ENCODE measurements at regions not wholly inside any gene's neighbourhood (a gene's known extent, or its start where the extent isn't known, plus 50 kb on each side); places are given as distances from the start of the nearest gene placed in this dataset.

GRCh38 chr6:140303218-140303949 is 928.9 kb upstream of the CITED2 start:
- Histone ChIP-seq H3K27me3 (no peaks in the 10 kb centered on the region), H3K27ac (no peak overlapping the region), H3K4me1 (no peaks in the 10 kb centered on the region), H3K4me3 (no peak overlapping the region), H3K9me3 (replicated peaks) (no peaks in the 10 kb centered on the region), H3K36me3 (no peaks in the 10 kb centered on the region)
- DNase-seq = no peak

- H3K4me3 ChIP-seq = no peak overlapping the region
- H3K9me3 ChIP-seq (replicated peaks) = no peaks in the 10 kb centered on the region
- H3K36me3 ChIP-seq = no peaks in the 10 kb centered on the region
- no peak overlapping the region for H3K27ac ChIP-seq
- H3K27me3 ChIP-seq = no peaks in the 10 kb centered on the region
- no peak for DNase-seq
- no peaks in the 10 kb centered on the region for H3K4me1 ChIP-seq
Observed at GRCh38 chr6:140300331-140300730, 925.9 kb upstream of the CITED2 start.

- Histone ChIP-seq H3K9me3 (replicated peaks) (0 out of 2 replicates have a peak, but pooled peaks cover 6% of the 10 kb centered on the region), H3K4me1 (peaks cover 15% of the 10 kb centered on the region), H3K4me3 (no peak overlapping the region), H3K36me3 (no peaks in the 10 kb centered on the region), H3K27me3 (no peaks in the 10 kb centered on the region), H3K27ac (no peak overlapping the region)
- no peak for DNase-seq
Observed at GRCh38 chr6:140289186-140289585, 914.7 kb upstream of the CITED2 start.

GRCh38 chr6:140285998-140286690 is 911.7 kb upstream of the CITED2 start:
- Histone ChIP-seq H3K4me1 (peaks cover 15% of the 10 kb centered on the region), H3K27ac (peak overlapping the region; percentile 80), H3K27me3 (no peaks in the 10 kb centered on the region), H3K36me3 (no peaks in the 10 kb centered on the region), H3K9me3 (replicated peaks) (no peaks in the 10 kb centered on the region), H3K4me3 (no peak overlapping the region)
- no peak for DNase-seq

GRCh38 chr6:140285471-140285870 is 911.0 kb upstream of the CITED2 start:
- H3K4me1 ChIP-seq = peaks cover 15% of the 10 kb centered on the region
- H3K4me3 ChIP-seq = no peak overlapping the region
- peak overlapping the region; percentile 80 for H3K27ac ChIP-seq
- no peaks in the 10 kb centered on the region for H3K36me3 ChIP-seq
- no peaks in the 10 kb centered on the region for H3K27me3 ChIP-seq
- DNase-seq = peak; percentile 77 to 93
- H3K9me3 ChIP-seq (replicated peaks) = no peaks in the 10 kb centered on the region

- Histone ChIP-seq H3K36me3 (no peaks in the 10 kb centered on the region), H3K4me3 (no peak overlapping the region), H3K27me3 (no peaks in the 10 kb centered on the region), H3K27ac (peak overlapping the region; percentile 80), H3K9me3 (replicated peaks) (no peaks in the 10 kb centered on the region), H3K4me1 (peaks cover 15% of the 10 kb centered on the region)
- DNase-seq = no peak
Observed at GRCh38 chr6:140284871-140285270, 910.4 kb upstream of the CITED2 start.

- no peaks in the 10 kb centered on the region for H3K36me3 ChIP-seq
- H3K4me1 ChIP-seq = peaks cover 15% of the 10 kb centered on the region
- no peak overlapping the region for H3K27ac ChIP-seq
- H3K27me3 ChIP-seq = no peaks in the 10 kb centered on the region
- DNase-seq = no peak
- H3K4me3 ChIP-seq = no peak overlapping the region
- H3K9me3 ChIP-seq (replicated peaks) = no peaks in the 10 kb centered on the region
Observed at GRCh38 chr6:140283197-140283596, 908.7 kb upstream of the CITED2 start.

- DNase-seq = no peak
- no peaks in the 10 kb centered on the region for H3K36me3 ChIP-seq
- H3K27ac ChIP-seq = no peak overlapping the region
- H3K9me3 ChIP-seq (replicated peaks) = no peaks in the 10 kb centered on the region
- no peaks in the 10 kb centered on the region for H3K27me3 ChIP-seq
- peaks cover 15% of the 10 kb centered on the region for H3K4me1 ChIP-seq
- no peak overlapping the region for H3K4me3 ChIP-seq
Observed at GRCh38 chr6:140281767-140282166, 907.3 kb upstream of the CITED2 start.

- Histone ChIP-seq H3K4me1 (peaks cover 15% of the 10 kb centered on the region), H3K36me3 (no peaks in the 10 kb centered on the region), H3K27me3 (no peaks in the 10 kb centered on the region), H3K27ac (no peak overlapping the region), H3K9me3 (replicated peaks) (no peaks in the 10 kb centered on the region), H3K4me3 (no peak overlapping the region)
- no peak for DNase-seq
Observed at GRCh38 chr6:140281236-140281635, 906.8 kb upstream of the CITED2 start.

- no peaks in the 10 kb centered on the region for H3K4me1 ChIP-seq
- no peak overlapping the region for H3K27ac ChIP-seq
- no peak overlapping the region for H3K4me3 ChIP-seq
- no peaks in the 10 kb centered on the region for H3K36me3 ChIP-seq
- DNase-seq = no peak
- no peaks in the 10 kb centered on the region for H3K27me3 ChIP-seq
- no peaks in the 10 kb centered on the region for H3K9me3 ChIP-seq (replicated peaks)
Observed at GRCh38 chr6:140276719-140277118, 902.3 kb upstream of the CITED2 start.

- Histone ChIP-seq H3K4me1 (no peaks in the 10 kb centered on the region), H3K4me3 (no peak overlapping the region), H3K27me3 (no peaks in the 10 kb centered on the region), H3K36me3 (no peaks in the 10 kb centered on the region), H3K9me3 (replicated peaks) (no peaks in the 10 kb centered on the region), H3K27ac (no peak overlapping the region)
- no peak for DNase-seq
Observed at GRCh38 chr6:140276133-140276532, 901.7 kb upstream of the CITED2 start.

- DNase-seq = no peak
- Histone ChIP-seq H3K36me3 (no peaks in the 10 kb centered on the region), H3K27ac (no peak overlapping the region), H3K4me1 (no peaks in the 10 kb centered on the region), H3K9me3 (replicated peaks) (no peaks in the 10 kb centered on the region), H3K4me3 (no peak overlapping the region), H3K27me3 (no peaks in the 10 kb centered on the region)
Observed at GRCh38 chr6:140275725-140276124, 901.3 kb upstream of the CITED2 start.

- Histone ChIP-seq H3K27me3 (no peaks in the 10 kb centered on the region), H3K4me3 (no peak overlapping the region), H3K36me3 (no peaks in the 10 kb centered on the region), H3K9me3 (replicated peaks) (no peaks in the 10 kb centered on the region), H3K4me1 (no peaks in the 10 kb centered on the region), H3K27ac (no peak overlapping the region)
- DNase-seq = no peak
Observed at GRCh38 chr6:140274548-140274947, 900.1 kb upstream of the CITED2 start.

GRCh38 chr6:140271759-140272377 is 897.4 kb upstream of the CITED2 start:
- Histone ChIP-seq H3K27me3 (no peaks in the 10 kb centered on the region), H3K4me1 (no peaks in the 10 kb centered on the region), H3K36me3 (no peaks in the 10 kb centered on the region), H3K9me3 (replicated peaks) (no peaks in the 10 kb centered on the region), H3K27ac (no peak overlapping the region), H3K4me3 (no peak overlapping the region)
- peak in 1 of 2 experiments; percentile 2 for DNase-seq

- no peaks in the 10 kb centered on the region for H3K27me3 ChIP-seq
- H3K27ac ChIP-seq = no peak overlapping the region
- no peak overlapping the region for H3K4me3 ChIP-seq
- no peak for DNase-seq
- no peaks in the 10 kb centered on the region for H3K36me3 ChIP-seq
- no peaks in the 10 kb centered on the region for H3K4me1 ChIP-seq
- H3K9me3 ChIP-seq (replicated peaks) = no peaks in the 10 kb centered on the region
Observed at GRCh38 chr6:140269591-140270165, 895.2 kb upstream of the CITED2 start.

Measured in SJCRH30 (cell line).